HG02970 (cell line): ENCODE measurements at regions not wholly inside any gene's neighbourhood (a gene's known extent, or its start where the extent isn't known, plus 50 kb on each side); places are given as distances from the start of the nearest gene placed in this dataset.
"Not testable (repeated sequence)": the region's sequence is repeated elsewhere in the genome, so short reads cannot be mapped to it uniquely, and the experiment has no call there.

ENCODE experiments used
- ATAC-seq: cut with Tn5 transposase; IDR thresholded peaks from one replicate; pipeline ENCODE4 v1.9.1; 2021; ENCODE audit warnings: mild to moderate bottlenecking, moderate library complexity, moderate number of reproducible peaks; ENCODE audit not compliant: unreplicated experiment, low FRiP score

GRCh38 chr3:21894459-21895340, 143.7 kb upstream of the ZNF385D start:
- no peak for ATAC-seq

- ATAC-seq: no peak
Observed at GRCh38 chr3:21898316-21898715, 147.3 kb upstream of the ZNF385D start.

DNA sequence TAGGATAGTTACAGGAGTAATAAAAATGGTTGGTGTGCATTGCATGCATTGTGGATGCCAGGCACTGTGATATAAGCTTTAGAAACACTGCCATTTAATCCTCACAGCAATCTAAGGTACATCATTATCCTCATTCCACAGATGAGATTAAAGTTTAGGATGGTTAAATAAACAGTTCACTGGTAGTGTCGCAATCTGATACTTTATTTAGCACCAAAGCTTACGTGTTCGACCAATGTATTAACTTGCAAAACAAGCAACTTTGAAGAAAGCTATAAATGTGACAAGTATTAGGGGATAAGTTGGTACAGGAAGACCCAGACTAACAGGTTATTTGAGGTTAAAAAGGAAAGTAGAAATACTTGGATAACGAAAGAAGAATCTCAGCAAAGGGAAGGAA, 150.5 kb upstream of the ZNF385D start:
- no peak for ATAC-seq

DNA sequence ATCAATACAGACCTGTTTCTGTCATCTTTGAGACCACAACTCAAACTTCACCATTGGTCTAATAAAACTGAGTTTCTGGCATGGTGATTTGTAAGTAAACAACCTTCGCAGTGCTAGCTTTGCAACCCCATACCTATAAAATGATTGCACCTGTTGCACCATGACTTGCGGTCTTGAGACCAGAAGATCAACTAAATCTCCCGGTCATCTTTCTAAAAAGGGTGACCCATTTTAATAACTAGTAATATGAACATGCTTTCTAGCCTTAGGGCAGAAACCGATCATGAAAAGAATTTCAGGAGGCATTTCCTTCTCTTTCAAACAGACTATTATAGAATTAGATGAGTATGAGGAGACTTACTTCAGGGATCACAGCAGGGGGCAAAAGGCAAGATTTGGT, 151.9 kb upstream of the ZNF385D start:
- no peak for ATAC-seq

DNA sequence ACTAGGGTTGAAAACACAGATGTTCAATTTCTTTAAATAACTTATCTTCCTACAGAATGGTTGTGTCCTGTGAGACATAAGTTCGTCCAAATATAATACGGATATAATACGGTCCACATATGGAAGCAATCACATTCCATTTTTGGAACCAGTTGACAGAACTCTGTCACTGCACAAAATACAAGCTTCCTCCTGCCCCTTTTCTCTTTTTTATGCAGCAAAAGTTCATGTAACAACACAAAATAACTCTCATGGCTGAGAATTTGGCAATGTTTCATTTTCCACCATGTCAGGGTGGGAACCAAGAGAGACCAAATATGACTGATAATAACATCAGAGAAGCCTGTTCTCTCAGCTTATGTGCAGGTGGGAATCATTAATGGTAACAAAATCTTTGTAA, 158.1 kb upstream of the ZNF385D start:
- ATAC-seq: no peak

DNA sequence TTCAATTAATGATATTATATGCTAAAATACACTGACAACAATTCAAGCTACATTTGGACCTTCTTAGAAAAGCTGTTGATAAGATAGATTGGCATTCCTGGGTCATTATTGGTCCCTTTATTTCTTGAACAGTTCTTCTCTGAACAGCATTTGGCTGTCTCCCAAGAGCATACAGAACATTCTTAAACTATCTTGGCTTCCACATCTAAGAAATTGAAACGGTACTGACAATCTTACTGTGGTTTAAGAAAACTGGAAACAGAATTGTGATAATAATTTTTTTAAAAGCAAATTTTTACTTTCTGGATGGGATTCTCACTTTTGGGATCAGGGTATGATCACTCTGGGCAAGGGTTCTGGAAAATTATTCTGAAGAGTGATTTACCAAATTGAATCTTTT, 161.7 kb upstream of the ZNF385D start:
- ATAC-seq: no peak

- ATAC-seq: no peak
Observed at GRCh38 chr3:21913791-21914190, 162.8 kb upstream of the ZNF385D start.

DNA sequence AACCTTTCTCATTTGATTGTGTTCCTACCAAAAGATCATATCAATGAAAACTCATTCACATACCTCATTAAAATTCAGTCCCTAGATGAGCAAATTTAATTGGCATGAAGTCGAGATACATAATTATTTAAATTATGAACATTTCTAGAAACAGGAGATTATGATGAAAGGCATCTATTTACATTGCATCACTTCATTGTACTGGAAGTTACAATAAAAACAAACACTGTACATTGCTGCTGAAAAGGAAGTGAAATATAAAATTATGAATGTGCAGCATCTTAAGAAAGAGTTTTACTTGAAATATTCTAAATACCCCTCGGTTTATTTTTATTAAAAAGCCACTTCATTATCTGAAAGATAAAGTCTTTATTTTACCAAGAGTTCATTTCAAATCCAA, 163.4 kb upstream of the ZNF385D start:
- ATAC-seq: no peak

DNA sequence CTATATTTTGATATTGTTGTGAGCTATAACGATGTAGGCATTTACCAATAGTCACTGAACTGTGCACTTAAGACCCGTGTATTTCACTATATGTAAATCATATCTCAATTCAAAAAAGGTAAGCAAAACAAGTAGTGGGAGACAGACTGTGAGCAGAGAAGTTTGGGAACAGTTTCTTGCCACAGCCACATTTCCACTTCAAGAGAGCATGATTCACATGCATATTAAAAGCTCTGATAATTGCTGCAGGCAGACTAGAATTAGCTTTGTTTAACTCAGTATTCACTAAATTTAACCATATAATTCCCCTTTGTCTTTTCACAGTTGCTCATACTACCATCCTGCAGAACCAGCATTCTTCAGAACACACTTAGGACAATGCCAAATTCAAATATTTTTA, 168.4 kb upstream of the ZNF385D start:
- ATAC-seq: no peak

- no peak for ATAC-seq
Observed at GRCh38 chr3:21920421-21920861, 169.4 kb upstream of the ZNF385D start.

DNA sequence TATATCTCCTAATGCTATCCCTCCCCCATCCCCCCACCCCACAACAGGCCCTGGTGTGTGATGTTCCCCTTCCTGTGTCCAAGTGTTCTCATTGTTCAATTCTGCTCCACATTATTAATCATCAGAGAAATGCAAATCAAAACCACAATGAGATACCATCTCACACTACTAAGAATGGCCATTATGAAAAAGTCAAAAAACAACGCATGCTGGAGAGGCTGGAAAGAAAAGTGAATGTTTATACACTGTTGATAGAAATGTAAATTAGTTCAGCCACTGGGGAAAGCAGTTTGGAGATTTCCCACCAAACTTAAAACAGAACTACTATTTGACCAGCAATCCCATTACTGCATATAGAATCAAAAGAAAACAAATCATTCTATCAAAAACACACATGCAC, 172.1 kb upstream of the ZNF385D start:
- not testable (repeated sequence) for ATAC-seq

DNA sequence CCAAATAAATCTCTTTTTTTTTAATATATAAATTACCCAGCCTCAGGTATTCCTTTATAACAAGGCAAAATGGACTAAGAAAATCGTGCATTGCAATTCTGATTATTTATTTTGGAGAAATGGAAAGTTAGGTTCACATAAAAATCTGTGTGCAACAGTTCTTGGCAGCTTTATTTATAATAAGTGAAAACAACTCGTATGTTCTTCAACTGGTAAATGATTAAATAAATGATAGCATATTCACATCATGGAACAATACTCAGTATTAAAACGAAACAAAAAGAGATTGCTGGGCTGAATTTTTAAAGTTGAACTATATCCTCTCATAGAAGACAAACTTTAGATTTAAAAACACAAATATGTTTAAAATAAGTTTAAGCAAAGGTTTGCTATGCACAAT, 176.3 kb upstream of the ZNF385D start:
- ATAC-seq: no peak

GRCh38 chr3:21934591-21934990, 183.6 kb upstream of the ZNF385D start:
- ATAC-seq: no peak

DNA sequence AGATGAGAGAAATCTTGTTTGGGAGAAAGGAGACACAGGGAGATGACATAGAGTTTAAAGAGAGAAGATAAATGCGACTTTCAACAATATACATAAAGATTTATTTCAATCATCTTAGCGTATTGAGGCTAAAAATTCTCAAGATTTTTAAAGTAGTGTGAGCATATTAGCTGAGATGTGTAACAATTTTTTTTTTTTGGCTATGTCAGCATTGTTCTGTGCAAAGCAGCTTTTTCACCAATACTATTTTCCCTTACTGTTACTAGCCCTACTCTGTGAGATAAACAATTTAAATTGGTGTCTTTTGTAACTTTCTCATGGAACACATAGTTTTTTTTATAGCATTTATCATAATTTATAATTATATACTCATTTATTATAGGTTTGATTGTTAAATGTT, 185.2 kb upstream of the ZNF385D start:
- ATAC-seq: no peak

DNA sequence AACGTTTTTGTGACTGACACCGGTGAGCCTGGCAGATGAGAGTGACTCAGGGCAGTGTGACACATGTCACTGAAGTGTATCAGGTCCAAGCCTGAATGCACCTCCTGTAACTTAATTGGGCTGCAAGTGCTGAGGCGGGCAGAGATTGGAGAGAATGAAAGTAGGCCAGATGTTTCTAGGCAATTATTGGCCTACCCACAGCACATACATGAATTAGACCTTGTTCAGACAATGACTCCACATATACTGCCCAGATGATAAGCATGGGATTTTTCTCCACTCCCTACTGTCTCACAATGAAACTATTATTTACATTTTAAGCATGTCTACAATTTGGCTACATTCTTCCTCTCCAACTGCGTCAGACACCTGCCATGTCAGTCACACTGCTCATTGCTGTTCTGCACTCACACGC, 187.3 kb upstream of the ZNF385D start:
- ATAC-seq: no peak

DNA sequence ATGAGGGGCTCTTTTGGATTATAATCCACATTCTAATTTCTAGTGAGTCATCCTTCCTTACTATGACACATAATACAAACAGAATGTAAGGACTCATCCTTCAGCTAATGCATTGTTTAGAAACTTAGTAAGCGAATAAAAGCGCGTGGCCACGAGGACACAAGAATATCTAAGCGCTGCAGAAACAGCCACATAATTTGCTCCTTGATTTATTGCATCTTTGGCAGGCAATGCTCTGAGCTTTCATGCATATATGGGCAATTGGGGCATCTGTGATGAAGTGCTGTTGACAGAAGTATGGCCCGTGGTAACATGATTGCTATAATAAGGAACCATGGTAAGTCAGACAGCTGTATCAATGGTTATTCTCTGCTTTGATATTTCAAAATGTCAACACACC, 191.3 kb upstream of the ZNF385D start:
- ATAC-seq: no peak

- ATAC-seq: no peak
Observed at GRCh38 chr3:21944251-21944650, 193.2 kb upstream of the ZNF385D start.

- no peak for ATAC-seq
Observed at GRCh38 chr3:21952856-21953255, 201.8 kb upstream of the ZNF385D start.

- ATAC-seq: no peak
Observed at GRCh38 chr3:21954709-21955108, 203.7 kb upstream of the ZNF385D start.

- no peak for ATAC-seq
Observed at GRCh38 chr3:21955406-21955805, 204.4 kb upstream of the ZNF385D start.

DNA sequence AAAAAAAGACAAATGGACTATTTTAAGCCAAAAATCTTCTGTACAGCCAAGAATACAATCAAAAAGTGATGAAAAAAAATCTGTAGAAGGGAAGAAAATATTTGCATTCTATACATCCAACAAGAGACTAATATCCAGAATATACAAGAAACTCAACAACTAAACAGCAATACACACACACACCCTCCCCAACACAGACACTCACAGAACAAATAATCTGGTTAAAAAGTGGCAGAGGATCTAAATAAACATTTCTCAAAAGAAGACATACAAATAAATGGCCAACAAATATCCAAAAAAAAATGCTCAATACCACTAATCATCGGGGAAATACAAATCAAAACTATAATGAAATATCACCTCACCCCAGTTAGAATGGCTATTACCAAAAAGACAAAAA, 209.0 kb upstream of the ZNF385D start:
- no peak for ATAC-seq

DNA sequence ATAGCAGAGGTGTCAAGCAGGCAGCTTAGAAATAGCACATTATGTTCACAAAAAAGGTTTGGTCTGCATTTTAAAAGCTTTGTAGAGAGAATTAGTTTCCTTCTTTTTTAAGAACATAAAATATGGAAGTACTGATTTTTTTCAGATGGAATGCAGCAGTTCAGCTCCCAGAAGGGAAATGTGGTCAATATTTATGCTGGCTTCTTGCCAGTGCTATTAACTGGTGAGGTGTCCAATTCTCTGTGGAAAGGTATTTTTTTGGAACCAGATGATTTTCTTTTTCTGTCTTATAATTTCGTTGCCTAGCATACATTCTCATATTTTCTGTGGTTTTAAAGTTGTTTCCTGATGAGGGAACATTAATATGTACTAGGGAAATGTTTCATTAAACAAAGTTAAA, 211.4 kb upstream of the ZNF385D start:
- ATAC-seq: no peak
